H9 (cell line): ENCODE measurements at regions not wholly inside any gene's neighbourhood (a gene's known extent, or its start where the extent isn't known, plus 50 kb on each side); places are given as distances from the start of the nearest gene placed in this dataset.
"Not testable (repeated sequence)": the region's sequence is repeated elsewhere in the genome, so short reads cannot be mapped to it uniquely, and the experiment has no call there.

Experiments used
- DNase-seq: peaks from one replicate; pipeline ENCODE4 v3.0.0-alpha.2; 2017
- H2AFZ ChIP-seq: one replicate; pipeline ENCODE4 v1.6.1; 2013; ENCODE audit warnings: mild to moderate bottlenecking, low read length, control low read depth, moderate library complexity
- H2AK5ac ChIP-seq: 2 replicates; pipeline ENCODE4 v1.6.1; 2013; ENCODE audit warnings: low read length, control low read depth, mixed read lengths; ENCODE audit not compliant: insufficient read length
- H2BK120ac ChIP-seq: one replicate; pipeline ENCODE4 v1.6.1; 2013; ENCODE audit warnings: low read depth, mild to moderate bottlenecking, low read length, control low read depth, inconsistent platforms; ENCODE audit not compliant: poor library complexity, severe bottlenecking
- H2BK12ac ChIP-seq: 2 replicates; pipeline ENCODE4 v1.6.1; 2013; ENCODE audit warnings: low read length, control low read depth, mixed read lengths, low read depth; ENCODE audit not compliant: insufficient read length
- H2BK15ac ChIP-seq: 2 replicates; pipeline ENCODE4 v1.6.1; 2013; ENCODE audit warnings: low read depth, low read length, control low read depth
- H2BK20ac ChIP-seq: one replicate; pipeline ENCODE4 v1.6.1; 2013; ENCODE audit warnings: low read depth, mild to moderate bottlenecking, low read length, control low read depth, inconsistent platforms; ENCODE audit not compliant: poor library complexity, severe bottlenecking
- H2BK5ac ChIP-seq: 2 replicates; pipeline ENCODE4 v1.6.1; 2013; ENCODE audit warnings: low read length, control low read depth, mixed read lengths; ENCODE audit not compliant: insufficient read length
- H3K14ac ChIP-seq: 2 replicates; pipeline ENCODE4 v1.6.1; 2013; ENCODE audit warnings: low read length, control low read depth; ENCODE audit not compliant: insufficient read depth
- H3K18ac ChIP-seq: 2 replicates; pipeline ENCODE4 v1.6.1; 2013; ENCODE audit warnings: low read depth, mild to moderate bottlenecking, mixed read lengths, low read length, control low read depth; ENCODE audit not compliant: insufficient read length
- H3K23ac ChIP-seq: 2 replicates; pipeline ENCODE4 v1.6.1; 2013; ENCODE audit warnings: low read length, control low read depth, mixed read lengths, low read depth; ENCODE audit not compliant: insufficient read length
- H3K23me2 ChIP-seq: 2 replicates; pipeline ENCODE4 v1.6.1; 2013; ENCODE audit warnings: low read depth, mild to moderate bottlenecking, mixed read lengths, low read length, control low read depth; ENCODE audit not compliant: insufficient read length, poor library complexity, severe bottlenecking
- H3K27ac ChIP-seq: 2 replicates; pipeline ENCODE4 v1.5.1; 2013; ENCODE audit warnings: low read length, control low read depth, mixed read lengths, low read depth; ENCODE audit not compliant: insufficient read length
- H3K27me3 ChIP-seq: 2 replicates; pipeline ENCODE4 v1.6.1; 2013; ENCODE audit warnings: low read length, control low read depth, inconsistent platforms; ENCODE audit not compliant: insufficient read depth
- H3K4ac ChIP-seq: 2 replicates; pipeline ENCODE4 v1.6.1; 2013; ENCODE audit warnings: low read depth, mild to moderate bottlenecking, control low read depth, inconsistent platforms, low read length, moderate library complexity
- H3K4me1 ChIP-seq: 2 replicates; pipeline ENCODE4 v1.6.1; 2013; ENCODE audit warnings: low read length, control low read depth, inconsistent platforms; ENCODE audit not compliant: insufficient read depth
- H3K4me2 ChIP-seq: 2 replicates; pipeline ENCODE4 v1.6.1; 2013; ENCODE audit warnings: low read length, control low read depth, mixed read lengths; ENCODE audit not compliant: insufficient read length, insufficient read depth
- H3K56ac ChIP-seq: 2 replicates; pipeline ENCODE4 v1.6.1; 2013; ENCODE audit warnings: low read depth, mild to moderate bottlenecking, mixed read lengths, low read length, control low read depth; ENCODE audit not compliant: insufficient read length
- H3K79me1 ChIP-seq: 2 replicates; pipeline ENCODE4 v1.6.1; 2013; ENCODE audit warnings: low read depth, mild to moderate bottlenecking, moderate library complexity, low read length, control low read depth, inconsistent platforms; ENCODE audit not compliant: insufficient read depth, poor library complexity, severe bottlenecking
- H3K79me2 ChIP-seq: 2 replicates; pipeline ENCODE4 v1.6.1; 2013; ENCODE audit warnings: low read length, control low read depth, inconsistent platforms; ENCODE audit not compliant: insufficient read depth
- H3K9ac ChIP-seq: 2 replicates; pipeline ENCODE4 v1.6.1; 2013; ENCODE audit warnings: low read length, control low read depth, mixed read lengths; ENCODE audit not compliant: insufficient read length; ENCODE audit errors: extremely low read depth
- H3K9me3 ChIP-seq: one replicate; pipeline ENCODE4 v1.6.1; 2013; ENCODE audit warnings: low read depth, low read length, inconsistent platforms; ENCODE audit not compliant: control insufficient read depth
- H3T11ph ChIP-seq: one replicate; pipeline ENCODE4 v1.6.1; 2013; ENCODE audit warnings: mild to moderate bottlenecking, low read length, control low read depth, inconsistent platforms
- H4K20me1 ChIP-seq: one replicate; pipeline ENCODE4 v1.6.1; 2013; ENCODE audit not compliant: control insufficient read depth, insufficient read length, insufficient read depth
- H4K5ac ChIP-seq: 2 replicates; pipeline ENCODE4 v1.6.1; 2013; ENCODE audit warnings: low read depth, mild to moderate bottlenecking, mixed read lengths, low read length, control low read depth; ENCODE audit not compliant: insufficient read length
- H4K8ac ChIP-seq: replicated peaks from 2 replicates; pipeline ENCODE4 v1.6.1; 2013; ENCODE audit warnings: low read length, control low read depth, mixed read lengths, low read depth; ENCODE audit not compliant: insufficient read length
- H4K91ac ChIP-seq: 2 replicates; pipeline ENCODE4 v1.6.1; 2013; ENCODE audit warnings: low read depth, mild to moderate bottlenecking, moderate library complexity, mixed read lengths, low read length, control low read depth; ENCODE audit not compliant: insufficient read length
- H3K27ac Mint-ChIP-seq, 3 experiments: 2 replicates in 2 of 3; 3 replicates in 1 of 3; pipeline ENCODE4 v1.8.0; 2020 to 2021; ENCODE audit warnings: mixed read lengths in 3 of 3, mild to moderate bottlenecking in 1 of 3, moderate library complexity in 1 of 3
- H3K27me3 Mint-ChIP-seq: 2 replicates; pipeline ENCODE4 v1.8.0; 2021; ENCODE audit warnings: low read depth, mild to moderate bottlenecking, moderate library complexity, mixed read lengths
- H3K36me3 Mint-ChIP-seq, 3 experiments: 2 replicates in 2 of 3; 3 replicates in 1 of 3; pipeline ENCODE4 v1.8.0; 2020 to 2021; ENCODE audit warnings: low read depth in 3 of 3, mixed read lengths in 3 of 3; ENCODE audit not compliant: insufficient read depth in 1 of 3
- H3K4me1 Mint-ChIP-seq, 2 experiments: 2 replicates each; pipeline ENCODE4 v1.8.0; 2020; ENCODE audit warnings: mixed read lengths in 2 of 2
- H3K4me3 Mint-ChIP-seq, 2 experiments: 2 replicates in 1 of 2; 3 replicates in 1 of 2; pipeline ENCODE4 v1.8.0; 2020 to 2021; ENCODE audit warnings: mild to moderate bottlenecking in 2 of 2, mixed read lengths in 2 of 2, moderate library complexity in 1 of 2
- H3K9me3 Mint-ChIP-seq, 2 experiments: 2 replicates in 1 of 2; 3 replicates in 1 of 2; pipeline ENCODE4 v1.8.0; 2020; ENCODE audit warnings: mild to moderate bottlenecking in 2 of 2, mixed read lengths in 2 of 2, moderate library complexity in 1 of 2
- WGBS: extraction: QIAGEN DNeasy Blood & Tissue Kit; methylation state at CpG from one replicate; pipeline ENCODE4 v1.1.7; 2013; ENCODE audit warnings: missing lambda C conversion rate, low lambda C conversion rate, mixed read lengths; ENCODE audit not compliant: insufficient read length; ENCODE audit errors: extremely low coverage; 5-methylcytosine and 5-hydroxymethylcytosine counted together
- TF ChIP-seq, protein P1 (sequence below): fragments of 200-600 bp; sonication (generic); conservative IDR thresholded peaks from 3 replicates; pipeline ENCODE4 v1.8.0; 2021; ENCODE audit warnings: antibody characterized with exemption, mild to moderate bottlenecking

DNA sequence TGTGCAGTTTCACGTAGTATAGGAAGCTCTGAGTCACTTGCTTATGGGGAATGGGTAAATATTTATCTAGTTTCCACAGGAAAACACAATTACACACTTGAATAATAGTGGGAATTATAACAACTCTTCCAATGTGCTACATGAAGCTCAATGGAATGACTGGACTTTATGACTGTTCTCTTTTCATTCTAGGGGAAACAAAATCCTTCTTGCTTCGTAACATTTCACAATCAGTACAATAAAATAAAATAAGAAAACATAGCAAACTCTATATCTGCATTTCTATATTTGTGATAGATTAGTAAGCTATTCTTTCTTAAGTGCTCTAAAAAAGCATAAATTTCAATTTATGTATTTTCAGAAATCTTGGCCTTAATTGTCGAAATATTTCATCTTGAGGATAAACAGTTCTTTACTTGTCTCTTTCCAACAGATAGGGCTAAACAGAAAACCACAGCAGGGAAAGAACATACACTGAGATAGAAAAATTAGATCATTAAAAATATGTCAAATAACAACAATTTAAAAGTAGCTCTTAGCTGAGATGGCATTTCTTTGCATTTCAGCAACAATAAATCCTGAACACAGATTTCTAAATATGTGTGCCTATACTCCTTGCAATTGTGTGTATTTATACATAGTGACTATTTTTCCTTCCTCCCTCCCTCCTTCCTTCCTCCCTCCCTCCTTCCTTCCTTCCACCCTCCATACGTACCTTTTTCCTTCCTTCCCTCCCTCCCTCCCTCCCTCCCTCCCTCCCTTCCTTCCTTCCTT is 395.5 kb upstream of the KCNMB2 start:
- Histone ChIP-seq H4K5ac (no peak overlapping the region), H3T11ph (no peak overlapping the region), H2AFZ (no peak overlapping the region), H2BK15ac (no peak overlapping the region), H3K23me2 (no peaks in the 10 kb centered on the region), H3K27me3 (no peaks in the 10 kb centered on the region), H3K79me1 (no peaks in the 10 kb centered on the region), H3K56ac (no peak overlapping the region), H2BK5ac (no peak overlapping the region), H2BK20ac (no peak overlapping the region), H3K9ac (no peak overlapping the region), H3K14ac (no peak overlapping the region), H3K27ac (no peak overlapping the region), H3K18ac (no peak overlapping the region), H4K8ac (no peak overlapping the region), H2AK5ac (no peak overlapping the region), H2BK120ac (no peak overlapping the region), H3K4me2 (no peak overlapping the region), H3K23ac (no peak overlapping the region), H4K91ac (no peak overlapping the region), H4K20me1 (no peaks in the 10 kb centered on the region), H3K79me2 (no peaks in the 10 kb centered on the region), H3K4me1 (no peaks in the 10 kb centered on the region), H2BK12ac (no peak overlapping the region), H3K4ac (no peak overlapping the region), H3K9me3 (no peaks in the 10 kb centered on the region)
- TF ChIP-seq, protein P1, sequence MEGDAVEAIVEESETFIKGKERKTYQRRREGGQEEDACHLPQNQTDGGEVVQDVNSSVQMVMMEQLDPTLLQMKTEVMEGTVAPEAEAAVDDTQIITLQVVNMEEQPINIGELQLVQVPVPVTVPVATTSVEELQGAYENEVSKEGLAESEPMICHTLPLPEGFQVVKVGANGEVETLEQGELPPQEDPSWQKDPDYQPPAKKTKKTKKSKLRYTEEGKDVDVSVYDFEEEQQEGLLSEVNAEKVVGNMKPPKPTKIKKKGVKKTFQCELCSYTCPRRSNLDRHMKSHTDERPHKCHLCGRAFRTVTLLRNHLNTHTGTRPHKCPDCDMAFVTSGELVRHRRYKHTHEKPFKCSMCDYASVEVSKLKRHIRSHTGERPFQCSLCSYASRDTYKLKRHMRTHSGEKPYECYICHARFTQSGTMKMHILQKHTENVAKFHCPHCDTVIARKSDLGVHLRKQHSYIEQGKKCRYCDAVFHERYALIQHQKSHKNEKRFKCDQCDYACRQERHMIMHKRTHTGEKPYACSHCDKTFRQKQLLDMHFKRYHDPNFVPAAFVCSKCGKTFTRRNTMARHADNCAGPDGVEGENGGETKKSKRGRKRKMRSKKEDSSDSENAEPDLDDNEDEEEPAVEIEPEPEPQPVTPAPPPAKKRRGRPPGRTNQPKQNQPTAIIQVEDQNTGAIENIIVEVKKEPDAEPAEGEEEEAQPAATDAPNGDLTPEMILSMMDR: no peak
- no peaks in the 10 kb centered on the region; a peak in 1 of 7 replicates for H3K36me3 Mint-ChIP-seq
- H3K27me3 Mint-ChIP-seq: no peaks in the 10 kb centered on the region
- H3K27ac Mint-ChIP-seq: no peak overlapping the region
- DNase-seq: no peak
- H3K9me3 Mint-ChIP-seq: no peaks in the 10 kb centered on the region
- no peak overlapping the region for H3K4me3 Mint-ChIP-seq
- no peaks in the 10 kb centered on the region for H3K4me1 Mint-ChIP-seq
- WGBS: no CpG with 5 or more reads among the region's 4 CpGs

DNA sequence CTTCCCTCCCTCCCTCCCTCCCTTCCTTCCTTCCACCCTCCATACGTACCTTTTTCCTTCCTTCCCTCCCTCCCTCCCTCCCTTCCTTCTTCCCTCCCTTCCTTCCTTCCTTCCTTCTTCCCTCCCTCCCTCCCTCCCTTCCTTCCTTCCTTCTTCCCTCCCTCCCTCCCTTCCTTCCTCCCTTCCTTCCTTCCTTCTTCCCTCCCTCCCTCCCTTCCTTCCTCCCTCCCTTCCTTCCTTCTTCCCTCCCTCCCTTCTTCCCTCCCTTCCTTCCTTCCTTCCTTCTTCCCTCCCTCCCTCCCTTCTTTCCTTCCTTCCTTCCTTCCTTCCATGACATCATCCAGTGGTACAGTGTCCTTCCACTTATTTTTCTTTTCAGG is 394.9 kb upstream of the KCNMB2 start:
- H3K9me3 Mint-ChIP-seq, H2BK15ac ChIP-seq, H3K36me3 Mint-ChIP-seq, H3K9me3 ChIP-seq, H3K27me3 Mint-ChIP-seq, H2BK20ac ChIP-seq, H2BK120ac ChIP-seq, H3K9ac ChIP-seq, H3K23ac ChIP-seq, H3K27ac Mint-ChIP-seq, H2BK12ac ChIP-seq, H3T11ph ChIP-seq, H3K4ac ChIP-seq, H3K56ac ChIP-seq, H4K5ac ChIP-seq, H3K4me3 Mint-ChIP-seq, H4K20me1 ChIP-seq, H4K8ac ChIP-seq, H4K91ac ChIP-seq, H3K4me1 Mint-ChIP-seq, H3K14ac ChIP-seq, H2BK5ac ChIP-seq, H3K27me3 ChIP-seq, H2AFZ ChIP-seq, H3K18ac ChIP-seq, H3K23me2 ChIP-seq, H3K79me1 ChIP-seq, H3K79me2 ChIP-seq, H2AK5ac ChIP-seq, H3K4me1 ChIP-seq, H3K4me2 ChIP-seq, DNase-seq, H3K27ac ChIP-seq: not testable (repeated sequence)
- no CpG with 5 or more reads among the region's 1 CpG for WGBS
